PC-3 (cell line): ENCODE measurements at regions not wholly inside any gene's neighbourhood (a gene's known extent, or its start where the extent isn't known, plus 50 kb on each side); places are given as distances from the start of the nearest gene placed in this dataset.

Source experiments
- ATAC-seq: fragments of 200-7000 bp; cut with Tn5 transposase; 2 replicates; pipeline ENCODE4 v1.9.1; 2020; ENCODE audit warnings: mild to moderate bottlenecking, moderate library complexity
- BruUV-seq: library from RNA; stranded (reverse); fragments of 400-500 nt; replicated peaks from 2 replicates; lab custom pipeline; 2021; lab: Mats Ljungman, UMichigan
- CTCF ChIA-PET: fragments of 300-600 bp; sonication (Branson Sonifier 250); formaldehyde crosslinking; loops from one replicate; lab custom pipeline; 2022; ENCODE audit warnings: antibody characterized with exemption; lab: Charles Lee
- POLR2A ChIA-PET: fragments of 300-600 bp; sonication (Branson Sonifier 250); formaldehyde crosslinking; loops from one replicate; lab custom pipeline; 2022; ENCODE audit warnings: antibody characterized with exemption; ENCODE audit not compliant: unreplicated experiment; lab: Charles Lee
- DNase-seq: peaks from one replicate; pipeline ENCODE4 v3.0.0-alpha.2; 2015
- H2AFZ ChIP-seq: fragments of 300-600 bp; sonication (generic); 2 replicates; pipeline ENCODE4 v1.6.0; 2016; ENCODE audit warnings: antibody characterized with exemption, low read length
- H3F3A ChIP-seq: fragments of 300-600 bp; sonication (generic); one replicate; pipeline ENCODE4 v1.6.0; 2017; ENCODE audit warnings: antibody characterized with exemption, low read length, control low read depth, mild to moderate bottlenecking; ENCODE audit not compliant: unreplicated experiment
- H3K27ac ChIP-seq: fragments of 300-600 bp; sonication (generic); 2 replicates; pipeline ENCODE4 v1.5.1; 2016; ENCODE audit warnings: mild to moderate bottlenecking, low read length
- H3K27me3 ChIP-seq: fragments of 300-600 bp; sonication (generic); 2 replicates; pipeline ENCODE4 v1.6.1; 2016; ENCODE audit warnings: low read length, mixed read lengths
- H3K36me3 ChIP-seq: fragments of 300-600 bp; sonication (generic); 2 replicates; pipeline ENCODE4 v1.6.1; 2016; ENCODE audit warnings: low read depth, mixed run types, low read length, mixed read lengths
- H3K4me1 ChIP-seq: fragments of 300-600 bp; sonication (generic); 2 replicates; pipeline ENCODE4 v1.5.1; 2016; ENCODE audit warnings: low read length; ENCODE audit not compliant: insufficient read depth
- H3K4me2 ChIP-seq: fragments of 300-600 bp; sonication (generic); 2 replicates; pipeline ENCODE4 v1.6.0; 2016; ENCODE audit warnings: low read length
- H3K4me3 ChIP-seq: fragments of 300-600 bp; sonication (generic); 2 replicates; pipeline ENCODE4 v1.5.1; 2016; ENCODE audit warnings: mild to moderate bottlenecking, low read length, mixed read lengths
- H3K79me2 ChIP-seq: fragments of 300-600 bp; sonication (generic); 2 replicates; pipeline ENCODE4 v1.6.1; 2017; ENCODE audit warnings: low read length, mixed read lengths
- H3K9ac ChIP-seq: fragments of 300-600 bp; sonication (generic); 2 replicates; pipeline ENCODE4 v1.6.0; 2016; ENCODE audit warnings: mild to moderate bottlenecking, low read length
- H3K9me2 ChIP-seq: fragments of 300-600 bp; sonication (generic); replicated peaks from 2 replicates; pipeline ENCODE4 v1.6.1; 2016; ENCODE audit warnings: mixed run types, low read length, mixed read lengths
- H3K9me3 ChIP-seq: fragments of 300-600 bp; sonication (generic); 2 replicates; pipeline ENCODE4 v1.6.1; 2016; ENCODE audit warnings: low read length, mixed read lengths
- H4K20me1 ChIP-seq: fragments of 300-600 bp; sonication (generic); 2 replicates; pipeline ENCODE4 v1.6.1; 2016; ENCODE audit warnings: low read length, mixed read lengths
- EZH2 ChIP-seq: fragments of 300-600 bp; sonication (generic); IDR thresholded peaks from one replicate; pipeline ENCODE4 v1.6.1; 2017; ENCODE audit warnings: antibody characterized with exemption, mild to moderate bottlenecking, low read length; ENCODE audit not compliant: unreplicated experiment
- EZH2phosphoT487 ChIP-seq: fragments of 300-600 bp; sonication (generic); IDR thresholded peaks from 2 replicates; pipeline ENCODE4 v1.6.1; 2018; ENCODE audit warnings: mild to moderate bottlenecking, antibody characterized with exemption, low read length, borderline replicate concordance
- intact Hi-C: fragments of 100-400 bp; cut with micrococcal nuclease; formaldehyde crosslinking; loops from 2 replicates; pipeline ENCODE4 v1.9.0; 2023
- TF ChIP-seq, protein P1 (sequence below): fragments of 300-600 bp; sonication (generic); conservative IDR thresholded peaks from 2 replicates; pipeline ENCODE4 v1.5.1; 2017; ENCODE audit warnings: antibody characterized with exemption, low read depth, mild to moderate bottlenecking, low read length

DNA sequence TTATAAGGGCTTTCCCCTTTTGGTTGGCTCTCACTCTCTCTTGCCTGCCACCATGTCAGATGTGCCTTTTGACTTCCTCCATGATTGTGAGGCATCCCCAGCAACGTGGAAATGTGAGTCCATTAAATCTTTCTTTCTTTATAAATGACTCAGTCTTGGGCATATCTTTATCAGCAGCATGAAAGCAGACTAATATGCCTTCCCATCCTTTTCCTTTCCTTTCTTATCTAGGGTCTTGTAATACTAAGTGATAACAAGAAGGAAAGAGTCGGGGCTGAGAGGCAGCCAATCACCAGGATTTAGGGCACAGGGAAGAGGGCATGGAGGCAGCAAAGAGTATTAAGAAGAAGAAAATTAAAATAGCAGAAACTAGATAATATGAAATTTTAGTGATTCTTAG lies 62.0 kb upstream of the JCAD start:
- Histone ChIP-seq H3K36me3 (no peaks in the 10 kb centered on the region), H3K9ac (no peak overlapping the region), H4K20me1 (no peaks in the 10 kb centered on the region), H3K4me2 (no peak overlapping the region), H3K9me3 (no peaks in the 10 kb centered on the region), H2AFZ (no peak overlapping the region), H3K9me2 (no peaks in the 10 kb centered on the region), H3K4me3 (no peak overlapping the region), H3K79me2 (no peaks in the 10 kb centered on the region), H3K27me3 (no peaks in the 10 kb centered on the region), H3K4me1 (no peaks in the 10 kb centered on the region), H3K27ac (no peak overlapping the region), H3F3A (no peaks in the 10 kb centered on the region)
- no TSS peak for BruUV-seq
- ATAC-seq (no peak), DNase-seq (no peak)
- ChIA-PET POLR2A (no interaction called here), CTCF (no interaction called here)
- TF ChIP-seq, protein P1, sequence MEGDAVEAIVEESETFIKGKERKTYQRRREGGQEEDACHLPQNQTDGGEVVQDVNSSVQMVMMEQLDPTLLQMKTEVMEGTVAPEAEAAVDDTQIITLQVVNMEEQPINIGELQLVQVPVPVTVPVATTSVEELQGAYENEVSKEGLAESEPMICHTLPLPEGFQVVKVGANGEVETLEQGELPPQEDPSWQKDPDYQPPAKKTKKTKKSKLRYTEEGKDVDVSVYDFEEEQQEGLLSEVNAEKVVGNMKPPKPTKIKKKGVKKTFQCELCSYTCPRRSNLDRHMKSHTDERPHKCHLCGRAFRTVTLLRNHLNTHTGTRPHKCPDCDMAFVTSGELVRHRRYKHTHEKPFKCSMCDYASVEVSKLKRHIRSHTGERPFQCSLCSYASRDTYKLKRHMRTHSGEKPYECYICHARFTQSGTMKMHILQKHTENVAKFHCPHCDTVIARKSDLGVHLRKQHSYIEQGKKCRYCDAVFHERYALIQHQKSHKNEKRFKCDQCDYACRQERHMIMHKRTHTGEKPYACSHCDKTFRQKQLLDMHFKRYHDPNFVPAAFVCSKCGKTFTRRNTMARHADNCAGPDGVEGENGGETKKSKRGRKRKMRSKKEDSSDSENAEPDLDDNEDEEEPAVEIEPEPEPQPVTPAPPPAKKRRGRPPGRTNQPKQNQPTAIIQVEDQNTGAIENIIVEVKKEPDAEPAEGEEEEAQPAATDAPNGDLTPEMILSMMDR: no peak
- TF ChIP-seq EZH2 (no peak), EZH2phosphoT487 (no peak)
- intact Hi-C loops: no loop called here

DNA sequence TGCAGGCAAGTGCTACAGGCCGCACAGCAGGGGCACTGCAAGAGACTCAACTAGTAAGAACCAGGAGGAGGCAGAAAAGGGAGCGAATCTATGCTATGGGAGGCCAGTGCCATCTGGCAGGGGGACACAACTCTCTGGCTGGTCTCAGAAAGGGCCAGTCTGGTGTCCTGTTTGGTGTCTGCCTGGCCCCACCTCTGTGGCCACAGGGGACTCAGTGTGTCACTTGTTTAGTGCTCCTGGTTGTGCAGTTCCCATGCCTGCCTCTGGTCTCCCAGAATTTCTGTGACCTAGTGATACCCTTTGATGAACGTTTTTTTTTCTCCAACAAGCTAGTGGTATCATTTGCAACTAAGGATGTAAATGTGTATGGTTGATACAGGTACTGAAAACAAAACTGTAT lies 59.2 kb upstream of the JCAD start:
- no peak for DNase-seq
- TF ChIP-seq EZH2phosphoT487 (no peak), EZH2 (no peak)
- TF ChIP-seq, protein P1: no peak
- Histone ChIP-seq H3K4me1 (peaks cover 9% of the 10 kb centered on the region), H4K20me1 (no peaks in the 10 kb centered on the region), H3K4me3 (no peak overlapping the region), H3K79me2 (no peaks in the 10 kb centered on the region), H3K36me3 (no peaks in the 10 kb centered on the region), H3K9me2 (no peaks in the 10 kb centered on the region), H3K9ac (no peak overlapping the region), H3K27ac (no peak overlapping the region), H3F3A (no peaks in the 10 kb centered on the region), H3K4me2 (no peak overlapping the region), H3K27me3 (no peaks in the 10 kb centered on the region), H3K9me3 (no peaks in the 10 kb centered on the region), H2AFZ (no peak overlapping the region)
- intact Hi-C loops: no loop called here
- ATAC-seq: no peak
- no TSS peak for BruUV-seq
- ChIA-PET CTCF (no interaction called here), POLR2A (no interaction called here)

DNA sequence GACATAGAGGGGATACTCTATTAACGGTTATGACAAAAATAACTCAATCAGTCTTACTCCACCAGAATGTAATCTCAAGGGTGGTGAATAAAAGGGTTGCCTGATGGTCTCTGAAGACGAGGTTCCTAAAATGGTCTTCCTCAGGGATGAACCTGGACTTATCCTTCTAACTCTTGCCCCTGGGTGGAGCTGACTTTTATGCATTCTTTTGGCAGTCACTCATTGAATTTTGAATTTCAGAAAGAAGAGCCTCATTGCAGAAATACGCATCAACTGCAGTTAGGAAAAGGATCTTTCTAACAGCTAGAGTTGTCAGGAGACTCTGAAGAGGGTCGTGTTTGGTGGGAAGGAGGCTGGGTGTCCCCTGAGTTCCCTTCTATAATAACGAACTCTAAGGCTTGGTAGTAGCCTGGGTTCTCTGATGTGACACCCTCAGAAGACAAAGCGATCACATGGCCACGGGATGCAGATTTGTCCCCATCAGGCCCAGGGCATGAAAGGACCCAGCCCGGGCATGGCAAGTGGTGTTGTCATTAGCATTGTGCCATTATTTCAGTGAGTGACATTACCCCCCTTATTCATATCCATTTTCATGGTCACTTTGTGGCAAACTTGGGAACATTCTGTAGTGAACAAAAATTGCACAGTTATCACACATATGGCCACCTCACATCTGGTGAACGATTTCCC lies 58.6 kb upstream of the JCAD start:
- Histone ChIP-seq H2AFZ (no peak overlapping the region), H4K20me1 (no peaks in the 10 kb centered on the region), H3K9me3 (no peaks in the 10 kb centered on the region), H3K9ac (no peak overlapping the region), H3K79me2 (no peaks in the 10 kb centered on the region), H3K4me2 (no peak overlapping the region), H3K27ac (no peak overlapping the region), H3F3A (no peaks in the 10 kb centered on the region), H3K4me1 (peaks cover 9% of the 10 kb centered on the region), H3K9me2 (no peaks in the 10 kb centered on the region), H3K27me3 (no peaks in the 10 kb centered on the region), H3K36me3 (no peaks in the 10 kb centered on the region), H3K4me3 (no peak overlapping the region)
- BruUV-seq: no TSS peak
- no peak for TF ChIP-seq EZH2phosphoT487
- ChIA-PET CTCF (no interaction called here), POLR2A (no interaction called here)
- ATAC-seq (no peak), DNase-seq (no peak)
- intact Hi-C loops: no loop called here
